OCI-LY3 (cell line): ENCODE measurements at regions not wholly inside any gene's neighbourhood (a gene's known extent, or its start where the extent isn't known, plus 50 kb on each side); places are given as distances from the start of the nearest gene placed in this dataset.

Experiments used
- H2AFZ ChIP-seq: fragments of 200-600, 300-600 bp; shearing (Covaris generic); 2 replicates; pipeline ENCODE4 v1.6.0; 2014; ENCODE audit warnings: antibody characterized with exemption, low read depth, low read length
- H3K27ac ChIP-seq: fragments of 200-600, 300-600 bp; sonication (generic); 2 replicates; pipeline ENCODE4 v1.5.1; 2014; ENCODE audit warnings: mild to moderate bottlenecking, low read length, moderate library complexity, mixed read lengths
- H3K27me3 ChIP-seq: fragments of 200-600, 300-600 bp; sonication (generic); 2 replicates; pipeline ENCODE4 v1.6.1; 2014; ENCODE audit warnings: low read depth, low read length, mixed read lengths
- H3K36me3 ChIP-seq: fragments of 200-600, 300-600 bp; sonication (generic); replicated peaks from 2 replicates; pipeline ENCODE3; 2014; ENCODE audit warnings: low read depth, low read length, mixed read lengths
- H3K4me1 ChIP-seq: fragments of 300-600, 200-600 bp; sonication (generic); 2 replicates; pipeline ENCODE4 v1.6.1; 2014; ENCODE audit warnings: low read length, mixed read lengths
- H3K4me2 ChIP-seq: fragments of 200-600, 300-600 bp; sonication (generic); 2 replicates; pipeline ENCODE4 v1.6.1; 2014; ENCODE audit warnings: low read length, mixed read lengths
- H3K4me3 ChIP-seq: fragments of 300-600, 200-600 bp; sonication (generic); 2 replicates; pipeline ENCODE4 v1.5.1; 2014; ENCODE audit warnings: antibody characterized with exemption, mild to moderate bottlenecking, low read length, moderate library complexity
- H3K79me2 ChIP-seq: fragments of 300-600, 200-600 bp; shearing (Covaris generic); 2 replicates; pipeline ENCODE4 v1.6.1; 2014; ENCODE audit warnings: mild to moderate bottlenecking, low read length, mixed read lengths
- H3K9ac ChIP-seq: fragments of 300-600, 200-600 bp; shearing (Covaris generic); 2 replicates; pipeline ENCODE4 v1.6.0; 2014; ENCODE audit warnings: mild to moderate bottlenecking, low read length, moderate library complexity
- H3K9me3 ChIP-seq: fragments of 200-600, 300-600 bp; shearing (Covaris generic); 2 replicates; pipeline ENCODE4 v1.6.1; 2014; ENCODE audit warnings: low read length, mixed read lengths; ENCODE audit not compliant: insufficient read depth
- H4K20me1 ChIP-seq: fragments of 200-600, 300-600 bp; sonication (generic); 2 replicates; pipeline ENCODE4 v1.6.1; 2016; ENCODE audit warnings: low read length, mixed read lengths; ENCODE audit not compliant: insufficient read depth
- CTCF ChIP-seq: fragments of 200-600, 300-600 bp; sonication (generic); IDR thresholded peaks from 2 replicates; pipeline ENCODE4 v1.5.1; 2014; ENCODE audit warnings: antibody characterized with exemption, low read length, low read depth
- EZH2phosphoT487 ChIP-seq: fragments of 200-600 bp; shearing (Covaris generic); IDR thresholded peaks from 2 replicates; pipeline ENCODE4 v1.6.1; 2018; ENCODE audit warnings: antibody characterized with exemption, mixed run types, low read depth

- H3K4me1 ChIP-seq: no peaks in the 10 kb centered on the region
- TF ChIP-seq CTCF (no peak), EZH2phosphoT487 (no peak)
- no peaks in the 10 kb centered on the region for H3K36me3 ChIP-seq
- H3K4me3 ChIP-seq: no peak overlapping the region
- no peak overlapping the region for H2AFZ ChIP-seq
- H3K9ac ChIP-seq: no peak overlapping the region
- no peaks in the 10 kb centered on the region for H4K20me1 ChIP-seq
- no peak overlapping the region for H3K4me2 ChIP-seq
- H3K79me2 ChIP-seq: no peaks in the 10 kb centered on the region
- no peak overlapping the region for H3K27ac ChIP-seq
- 0 out of 2 replicates have a peak, but pooled peaks cover 2% of the 10 kb centered on the region for H3K27me3 ChIP-seq
- no peaks in the 10 kb centered on the region for H3K9me3 ChIP-seq
Measured at GRCh38 chr2:74768401-74768914, 65.5 kb upstream of the HK2 start.

GRCh38 chr2:74772046-74772445 is 61.9 kb upstream of the HK2 start:
- Histone ChIP-seq H3K4me1 (no peaks in the 10 kb centered on the region), H3K27ac (no peak overlapping the region), H3K4me3 (no peak overlapping the region), H3K79me2 (no peaks in the 10 kb centered on the region), H3K9me3 (no peaks in the 10 kb centered on the region), H3K9ac (no peak overlapping the region), H3K4me2 (no peak overlapping the region), H4K20me1 (no peaks in the 10 kb centered on the region), H2AFZ (no peak overlapping the region), H3K36me3 (no peaks in the 10 kb centered on the region), H3K27me3 (no peaks in the 10 kb centered on the region)
- TF ChIP-seq EZH2phosphoT487 (no peak), CTCF (no peak)

GRCh38 chr2:74777161-74777900 is 56.6 kb upstream of the HK2 start:
- no peak overlapping the region for H3K27ac ChIP-seq
- H3K4me3 ChIP-seq: no peak overlapping the region
- peaks cover 4% of the 10 kb centered on the region; the same call in 1 of the 2 replicates for H3K27me3 ChIP-seq
- H3K4me2 ChIP-seq: no peak overlapping the region
- H2AFZ ChIP-seq: no peak overlapping the region
- H3K36me3 ChIP-seq: no peaks in the 10 kb centered on the region
- no peaks in the 10 kb centered on the region for H4K20me1 ChIP-seq
- H3K4me1 ChIP-seq: no peaks in the 10 kb centered on the region
- TF ChIP-seq EZH2phosphoT487 (no peak), CTCF (no peak)
- no peaks in the 10 kb centered on the region for H3K79me2 ChIP-seq
- no peaks in the 10 kb centered on the region for H3K9me3 ChIP-seq
- no peak overlapping the region for H3K9ac ChIP-seq

GRCh38 chr2:74778381-74779264 is 55.3 kb upstream of the HK2 start:
- H3K9me3 ChIP-seq: no peaks in the 10 kb centered on the region
- no peaks in the 10 kb centered on the region for H3K4me1 ChIP-seq
- H3K4me3 ChIP-seq: no peak overlapping the region
- H3K27ac ChIP-seq: no peak overlapping the region
- H3K9ac ChIP-seq: no peak overlapping the region
- no peaks in the 10 kb centered on the region for H3K79me2 ChIP-seq
- peaks cover 7% of the 10 kb centered on the region; the same call in 1 of the 2 replicates for H3K27me3 ChIP-seq
- no peaks in the 10 kb centered on the region for H3K36me3 ChIP-seq
- TF ChIP-seq EZH2phosphoT487 (no peak), CTCF (no peak)
- H4K20me1 ChIP-seq: no peaks in the 10 kb centered on the region
- no peak overlapping the region for H3K4me2 ChIP-seq
- no peak overlapping the region for H2AFZ ChIP-seq
